ENCODE measurements at regions not wholly inside any gene's neighbourhood (a gene's known extent, or its start where the extent isn't known, plus 50 kb on each side); places are given as distances from the start of the nearest gene placed in this dataset.

GRCh38 chr3:176789947-176790346, 407.3 kb downstream of the TBL1XR1 start:
- no peak for TF ChIP-seq CTCF (IDR thresholded peaks at IDR 0.05)
- TF ChIP-seq POLR2A (IDR thresholded peaks at IDR 0.05): no peak

GRCh38 chr3:176789281-176789705, 408.0 kb downstream of the TBL1XR1 start:
- no peaks in the 10 kb centered on the region for H3K4me1 ChIP-seq
- no peaks in the 10 kb centered on the region for H3K9me3 ChIP-seq
- DNase-seq: no peak
- no peak overlapping the region for H3K27ac ChIP-seq
- intact Hi-C loops (cut with DNase I): no loop called here
- WGBS, 2 donors: 69 to 75% methylated on average over 1 of the region's 1 CpG
- no peak overlapping the region for H3K4me3 ChIP-seq (replicated peaks in 1 of 3)
- no peaks in the 10 kb centered on the region for H3K27me3 ChIP-seq
- TF ChIP-seq CTCF (IDR thresholded peaks at IDR 0.05): no peak
- TF ChIP-seq POLR2A (IDR thresholded peaks at IDR 0.05): no peak
- no peaks in the 10 kb centered on the region for H3K36me3 ChIP-seq

More at GRCh38 chr3:176789947-176790346, 407.3 kb downstream of the TBL1XR1 start:
- DNase-seq: no peak
- WGBS, 2 donors: 93% methylated on average over 3 of the region's 3 CpGs
- Histone ChIP-seq H3K4me3 (replicated peaks in 1 of 3) (no peak overlapping the region), H3K4me1 (no peaks in the 10 kb centered on the region), H3K9me3 (no peaks in the 10 kb centered on the region), H3K27me3 (no peaks in the 10 kb centered on the region), H3K27ac (no peak overlapping the region), H3K36me3 (no peaks in the 10 kb centered on the region)
- intact Hi-C loops (cut with DNase I): no loop called here

DNA sequence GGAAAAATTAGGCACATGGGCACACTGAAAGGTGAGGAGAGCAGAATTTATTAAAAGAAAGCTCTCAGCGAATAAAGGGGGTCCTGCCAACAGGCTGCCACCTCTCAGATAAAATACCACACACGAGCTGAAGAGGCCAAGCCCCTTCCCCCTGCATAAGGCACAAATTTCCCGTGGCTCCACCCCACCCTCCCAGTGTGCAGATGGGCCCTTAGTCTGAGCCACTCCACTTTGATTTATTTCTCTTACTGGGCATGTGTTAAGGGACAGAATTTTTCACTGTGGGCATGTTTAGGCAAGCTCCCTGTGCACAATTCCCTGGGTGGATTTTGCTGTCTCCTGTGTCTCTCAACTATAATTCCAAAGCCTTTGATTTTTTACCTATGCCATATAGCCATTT, 409.8 kb downstream of the TBL1XR1 start:
- Histone ChIP-seq H3K27me3 (no peaks in the 10 kb centered on the region), H3K4me3 (replicated peaks in 1 of 3) (no peak overlapping the region), H3K4me1 (peaks cover 0 to 4% of the 10 kb centered on the region in 2 donors), H3K36me3 (no peaks in the 10 kb centered on the region), H3K27ac (no peak overlapping the region), H3K9me3 (no peaks in the 10 kb centered on the region)
- WGBS, 2 donors: 80 to 83% methylated on average over 3 of the region's 3 CpGs
- intact Hi-C loops (cut with DNase I): no loop called here
- TF ChIP-seq CTCF (IDR thresholded peaks at IDR 0.05) (no peak), POLR2A (IDR thresholded peaks at IDR 0.05) (no peak)
- DNase-seq: no peak

DNA sequence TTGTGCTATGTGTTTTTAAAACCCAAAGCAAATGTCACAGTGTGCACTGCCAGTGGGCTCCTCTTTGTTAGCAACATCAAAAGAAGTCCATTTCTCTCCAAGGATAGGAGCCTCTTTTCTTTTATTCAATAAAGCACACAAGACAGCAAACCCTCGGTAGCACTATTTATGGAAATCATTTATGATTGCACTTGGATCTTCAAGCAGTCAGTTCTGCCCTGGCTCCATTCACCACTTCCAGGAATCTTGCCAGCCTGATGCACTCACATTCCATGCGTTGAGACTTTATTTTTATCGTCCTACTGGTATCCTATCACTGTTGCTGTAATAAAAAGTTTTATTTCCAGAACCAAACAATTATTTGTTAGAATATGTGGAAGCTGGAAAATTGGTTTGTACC, 412.1 kb downstream of the TBL1XR1 start:
- peaks cover 0 to 4% of the 10 kb centered on the region in 2 donors for H3K4me1 ChIP-seq
- TF ChIP-seq POLR2A (IDR thresholded peaks at IDR 0.05): no peak
- no peak for TF ChIP-seq CTCF (IDR thresholded peaks at IDR 0.05)
- DNase-seq: no peak
- intact Hi-C loops (cut with DNase I): no loop called here
- H3K4me3 ChIP-seq (replicated peaks in 1 of 3): no peak overlapping the region
- no peaks in the 10 kb centered on the region for H3K36me3 ChIP-seq
- H3K27ac ChIP-seq: no peak overlapping the region
- 51 to 75% methylated on average over 3 of the region's 3 CpGs for WGBS, 2 donors
- H3K9me3 ChIP-seq: no peaks in the 10 kb centered on the region
- H3K27me3 ChIP-seq: no peaks in the 10 kb centered on the region

DNA sequence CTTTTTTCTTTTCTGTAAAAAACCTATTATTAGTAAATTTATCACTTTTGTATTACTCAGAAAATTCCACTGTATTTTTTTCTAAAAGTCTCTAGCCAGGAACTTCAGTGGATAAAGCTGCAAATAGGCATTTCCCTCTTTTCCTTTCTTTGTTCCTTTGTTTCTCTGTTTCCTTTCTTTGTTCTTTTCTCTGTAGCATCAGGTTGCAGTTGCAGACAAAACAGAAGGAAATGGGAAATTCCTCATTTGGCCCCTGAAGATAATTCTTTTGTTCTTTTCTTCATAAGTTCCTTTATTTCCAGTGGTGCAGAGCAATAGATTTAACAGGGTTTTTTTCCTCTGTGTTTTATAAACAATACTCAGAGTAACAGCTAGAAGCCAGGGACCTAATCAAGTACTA, 416.5 kb downstream of the TBL1XR1 start:
- no peaks in the 10 kb centered on the region for H3K27me3 ChIP-seq
- intact Hi-C loops (cut with DNase I): no loop called here
- no peaks in the 10 kb centered on the region for H3K36me3 ChIP-seq
- H3K9me3 ChIP-seq: no peaks in the 10 kb centered on the region
- peaks cover 0 to 4% of the 10 kb centered on the region in 2 donors for H3K4me1 ChIP-seq
- TF ChIP-seq CTCF (IDR thresholded peaks at IDR 0.05) (no peak), POLR2A (IDR thresholded peaks at IDR 0.05) (no peak)
- no peak for DNase-seq
- no peak overlapping the region for H3K4me3 ChIP-seq (replicated peaks in 1 of 3)
- no peak overlapping the region for H3K27ac ChIP-seq

Measured in thyroid gland (tissue), 4 donors.